ENCODE measurements at regions not wholly inside any gene's neighbourhood (a gene's known extent, or its start where the extent isn't known, plus 50 kb on each side); places are given as distances from the start of the nearest gene placed in this dataset.

DNA sequence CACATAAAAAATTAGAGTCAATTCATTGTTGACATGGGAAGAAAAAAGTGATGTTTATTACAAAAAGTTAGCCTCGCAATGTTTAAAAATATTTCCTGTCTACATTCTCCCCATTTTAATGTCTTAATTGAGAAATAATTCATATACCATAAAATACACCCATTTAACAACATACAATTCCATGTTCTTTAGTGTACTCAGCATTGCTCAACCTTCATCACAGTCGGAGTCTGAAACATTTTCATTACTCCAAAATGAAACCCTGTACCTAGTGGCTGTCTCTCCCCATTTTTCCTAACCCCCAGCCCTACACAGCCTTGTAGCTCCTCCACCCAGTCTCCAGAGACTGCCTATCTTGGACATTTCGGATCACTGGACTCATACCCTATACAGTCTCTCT, 103.9 kb upstream of the CBLN2 start:
- ATAC-seq: no peak
- TF ChIP-seq, protein P1, sequence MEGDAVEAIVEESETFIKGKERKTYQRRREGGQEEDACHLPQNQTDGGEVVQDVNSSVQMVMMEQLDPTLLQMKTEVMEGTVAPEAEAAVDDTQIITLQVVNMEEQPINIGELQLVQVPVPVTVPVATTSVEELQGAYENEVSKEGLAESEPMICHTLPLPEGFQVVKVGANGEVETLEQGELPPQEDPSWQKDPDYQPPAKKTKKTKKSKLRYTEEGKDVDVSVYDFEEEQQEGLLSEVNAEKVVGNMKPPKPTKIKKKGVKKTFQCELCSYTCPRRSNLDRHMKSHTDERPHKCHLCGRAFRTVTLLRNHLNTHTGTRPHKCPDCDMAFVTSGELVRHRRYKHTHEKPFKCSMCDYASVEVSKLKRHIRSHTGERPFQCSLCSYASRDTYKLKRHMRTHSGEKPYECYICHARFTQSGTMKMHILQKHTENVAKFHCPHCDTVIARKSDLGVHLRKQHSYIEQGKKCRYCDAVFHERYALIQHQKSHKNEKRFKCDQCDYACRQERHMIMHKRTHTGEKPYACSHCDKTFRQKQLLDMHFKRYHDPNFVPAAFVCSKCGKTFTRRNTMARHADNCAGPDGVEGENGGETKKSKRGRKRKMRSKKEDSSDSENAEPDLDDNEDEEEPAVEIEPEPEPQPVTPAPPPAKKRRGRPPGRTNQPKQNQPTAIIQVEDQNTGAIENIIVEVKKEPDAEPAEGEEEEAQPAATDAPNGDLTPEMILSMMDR (IDR thresholded peaks at IDR 0.05): no peak
- no peaks in the 10 kb centered on the region for H3K27me3 ChIP-seq (ENCODE audit: low read depth)
- no peak overlapping the region for H3K27ac ChIP-seq
- H3K36me3 ChIP-seq: no peaks in the 10 kb centered on the region
- intact Hi-C loops (cut with DNase I): no loop called here
- no peaks in the 10 kb centered on the region for H3K9me3 ChIP-seq
- H3K4me3 ChIP-seq: no peak overlapping the region
- H3K4me1 ChIP-seq: no peaks in the 10 kb centered on the region
- no peak for DNase-seq

DNA sequence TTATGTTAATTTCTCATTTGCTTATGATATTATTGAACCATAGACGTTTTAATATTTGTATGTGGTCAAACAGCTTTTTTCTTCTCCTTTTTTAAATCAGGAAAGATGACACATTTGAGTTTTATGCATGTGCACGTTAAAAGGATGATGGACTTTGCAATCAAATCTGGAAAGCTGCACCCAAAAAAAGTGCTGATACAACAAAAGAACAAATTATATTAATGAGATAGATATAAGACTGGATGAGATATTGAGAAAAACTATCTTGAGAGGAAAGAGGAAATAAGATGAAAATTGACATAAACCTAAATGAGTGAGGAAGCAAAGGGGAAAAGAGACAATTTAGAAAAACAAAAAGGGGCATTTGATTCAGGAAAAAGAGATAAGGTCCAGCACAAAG, 96.4 kb upstream of the CBLN2 start:
- TF ChIP-seq, protein P1 (IDR thresholded peaks at IDR 0.05): no peak
- intact Hi-C loops (cut with DNase I): no loop called here
- no peaks in the 10 kb centered on the region for H3K4me1 ChIP-seq
- ATAC-seq (no peak), DNase-seq (no peak)
- H3K27me3 ChIP-seq (ENCODE audit: low read depth): no peaks in the 10 kb centered on the region
- no peak overlapping the region for H3K27ac ChIP-seq
- H3K36me3 ChIP-seq: no peaks in the 10 kb centered on the region
- peak overlapping the region; percentile 27 for H3K4me3 ChIP-seq
- H3K9me3 ChIP-seq: no peaks in the 10 kb centered on the region

DNA sequence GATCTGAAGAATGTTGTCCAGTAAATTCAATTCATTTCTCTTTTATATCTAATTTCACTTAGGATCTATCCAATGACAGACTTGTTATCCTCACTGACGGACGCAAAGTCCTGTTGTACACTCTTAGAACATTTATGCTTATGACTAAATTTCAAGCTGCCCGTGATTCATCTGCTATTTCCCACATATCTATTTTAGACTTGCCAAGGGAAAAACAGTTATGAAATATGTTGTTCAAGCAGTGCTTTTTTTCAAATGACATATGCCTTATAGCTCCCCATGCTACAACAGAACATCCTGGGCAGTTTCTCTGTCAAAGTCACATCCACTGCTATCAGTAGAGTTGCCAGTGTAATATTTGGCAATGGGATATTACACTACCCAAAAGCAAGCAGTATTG, 94.2 kb upstream of the CBLN2 start:
- Histone ChIP-seq H3K27me3 (ENCODE audit: low read depth) (no peaks in the 10 kb centered on the region), H3K27ac (no peak overlapping the region), H3K9me3 (no peaks in the 10 kb centered on the region), H3K4me3 (no peak overlapping the region), H3K4me1 (no peaks in the 10 kb centered on the region), H3K36me3 (no peaks in the 10 kb centered on the region)
- TF ChIP-seq, protein P1 (IDR thresholded peaks at IDR 0.05): no peak
- DNase-seq (no peak), ATAC-seq (no peak)
- intact Hi-C loops (cut with DNase I): no loop called here

DNA sequence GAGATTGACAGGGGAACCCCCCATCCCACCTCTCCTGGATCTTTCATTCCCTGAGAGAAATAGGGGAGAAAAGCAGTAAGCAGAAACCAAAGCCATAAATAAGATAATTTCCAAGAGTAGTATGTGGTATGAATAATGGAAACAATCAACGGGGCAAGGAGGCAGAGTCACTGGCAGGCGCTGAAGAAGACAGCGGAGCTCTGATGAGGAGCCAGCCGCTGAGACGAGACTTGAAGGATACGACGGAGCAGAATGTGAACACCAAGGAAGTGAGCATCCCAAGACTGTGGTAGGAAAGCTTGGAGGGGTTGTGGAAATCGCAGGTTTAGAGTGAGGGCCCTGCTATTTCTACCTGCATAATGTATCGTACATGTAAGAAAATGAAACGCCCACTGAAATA, 93.6 kb upstream of the CBLN2 start:
- Histone ChIP-seq H3K4me1 (no peaks in the 10 kb centered on the region), H3K27ac (no peak overlapping the region), H3K4me3 (no peak overlapping the region), H3K36me3 (no peaks in the 10 kb centered on the region), H3K9me3 (no peaks in the 10 kb centered on the region), H3K27me3 (ENCODE audit: low read depth) (no peaks in the 10 kb centered on the region)
- intact Hi-C loops (cut with DNase I): no loop called here
- no peak for ATAC-seq
- TF ChIP-seq, protein P1 (IDR thresholded peaks at IDR 0.05): no peak
- no peak for DNase-seq

DNA sequence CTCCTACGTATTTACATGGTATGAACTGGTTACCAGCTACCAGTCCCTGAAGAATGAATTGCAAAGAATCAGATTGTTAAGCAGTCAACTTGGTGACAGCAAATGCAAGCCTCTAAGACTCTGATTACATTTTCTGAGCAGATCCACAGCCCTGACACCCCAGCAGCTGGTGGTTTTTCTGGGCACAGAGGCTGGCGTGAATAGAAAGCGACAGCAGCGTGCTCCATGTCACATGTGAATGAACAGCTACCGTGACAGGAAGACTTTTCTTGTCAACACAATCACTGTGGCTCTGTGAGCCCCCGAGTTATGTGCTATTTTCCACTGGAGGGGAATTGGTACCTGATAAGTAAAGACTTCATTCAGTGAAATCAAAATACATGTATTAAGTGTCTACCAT, 93.2 kb upstream of the CBLN2 start:
- no peaks in the 10 kb centered on the region for H3K27me3 ChIP-seq (ENCODE audit: low read depth)
- no peak for ATAC-seq
- H3K27ac ChIP-seq: no peak overlapping the region
- H3K9me3 ChIP-seq: no peaks in the 10 kb centered on the region
- H3K4me1 ChIP-seq: no peaks in the 10 kb centered on the region
- intact Hi-C loops (cut with DNase I): no loop called here
- TF ChIP-seq, protein P1 (IDR thresholded peaks at IDR 0.05): no peak
- no peak overlapping the region for H3K4me3 ChIP-seq
- DNase-seq: no peak
- H3K36me3 ChIP-seq: no peaks in the 10 kb centered on the region

DNA sequence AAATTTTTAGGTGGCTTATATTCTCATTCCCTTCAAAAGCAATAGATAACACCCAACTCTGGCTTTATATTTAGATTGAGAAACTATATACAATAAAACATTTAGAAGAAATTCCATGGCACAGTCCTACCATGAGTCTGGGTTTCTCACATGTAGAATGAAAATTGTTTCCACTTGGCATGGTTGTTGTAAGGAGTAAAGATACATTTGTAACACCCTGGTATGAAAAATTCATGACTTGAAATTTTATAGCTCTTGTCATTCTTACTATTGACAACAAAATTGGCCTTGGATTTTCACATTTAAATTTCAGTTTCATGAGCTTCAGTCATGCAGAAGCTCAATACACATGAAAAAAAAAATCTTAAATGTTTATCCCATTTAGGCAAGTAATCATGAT, 92.5 kb upstream of the CBLN2 start:
- ATAC-seq (no peak), DNase-seq (no peak)
- Histone ChIP-seq H3K27me3 (ENCODE audit: low read depth) (no peaks in the 10 kb centered on the region), H3K4me3 (no peak overlapping the region), H3K4me1 (no peaks in the 10 kb centered on the region), H3K9me3 (no peaks in the 10 kb centered on the region), H3K36me3 (no peaks in the 10 kb centered on the region), H3K27ac (no peak overlapping the region)
- intact Hi-C loops (cut with DNase I): no loop called here
- TF ChIP-seq, protein P1 (IDR thresholded peaks at IDR 0.05): no peak
